Natural killer cell (primary cell): ENCODE measurements at regions not wholly inside any gene's neighbourhood (a gene's known extent, or its start where the extent isn't known, plus 50 kb on each side); places are given as distances from the start of the nearest gene placed in this dataset.

Experiments used
- ATAC-seq, 3 donors: fragments of 150-1000 bp in 2 of 3; fragments of 200-7000 bp in 1 of 3; cut with Tn5 transposase; 1 replicate in 1 of 3; 2 replicates in 2 of 3; pipeline ENCODE4 v1.10.0; 2021; ENCODE audit warnings: mild to moderate bottlenecking in 2 of 3, moderate library complexity in 2 of 3
- DNase-seq, 2 donors: peaks; one replicate each; pipeline versions ENCODE4 v3.0.0 to v3.0.0-alpha.2; 2013 to 2021; ENCODE audit warnings: mixed read lengths in 1 of 2
- H3K27ac ChIP-seq: one replicate; pipeline ENCODE4 v1.5.1; 2013; ENCODE audit warnings: mild to moderate bottlenecking, low read length
- H3K27me3 ChIP-seq: one replicate; pipeline ENCODE4 v1.6.1; 2013; ENCODE audit warnings: low read length; ENCODE audit not compliant: control insufficient read depth, insufficient read depth
- H3K36me3 ChIP-seq: one replicate; pipeline ENCODE4 v1.6.1; 2013; ENCODE audit warnings: low read length; ENCODE audit not compliant: control insufficient read depth, insufficient read depth
- H3K4me1 ChIP-seq: one replicate; pipeline ENCODE4 v1.6.1; 2013; ENCODE audit warnings: low read length; ENCODE audit not compliant: control insufficient read depth, insufficient read depth
- H3K4me3 ChIP-seq: one replicate; pipeline ENCODE4 v1.5.1; 2013; ENCODE audit warnings: low read length
- H3K9me3 ChIP-seq: one replicate; pipeline ENCODE4 v1.6.1; 2013; ENCODE audit warnings: low read length; ENCODE audit not compliant: control insufficient read depth, insufficient read depth
- H3K27ac Mint-ChIP-seq, 2 donors: one replicate each; pipeline ENCODE4 v1.8.0; 2022; ENCODE audit warnings: mild to moderate bottlenecking in 2 of 2, mixed read lengths in 2 of 2, moderate library complexity in 1 of 2
- H3K27me3 Mint-ChIP-seq, 2 donors: one replicate each; pipeline ENCODE4 v1.8.0; 2022; ENCODE audit warnings: low read depth in 2 of 2, mixed read lengths in 2 of 2
- H3K36me3 Mint-ChIP-seq: one replicate; pipeline ENCODE4 v1.8.0; 2022; ENCODE audit warnings: mixed read lengths
- H3K4me1 Mint-ChIP-seq, 2 donors: one replicate each; pipeline ENCODE4 v1.8.0; 2022; ENCODE audit warnings: mixed read lengths in 2 of 2
- H3K4me3 Mint-ChIP-seq: one replicate; pipeline ENCODE4 v1.8.0; 2022; ENCODE audit warnings: mild to moderate bottlenecking, moderate library complexity, mixed read lengths
- H3K9me3 Mint-ChIP-seq, 2 donors: one replicate each; pipeline ENCODE4 v1.8.0; 2022; ENCODE audit warnings: mixed read lengths in 2 of 2
- whole genome bisulfite sequencing: methylation state at CpG from one replicate; pipeline ENCODE4 v1.1.7; 2013; ENCODE audit warnings: missing lambda C conversion rate; ENCODE audit not compliant: insufficient coverage; 5-methylcytosine and 5-hydroxymethylcytosine counted together
- intact Hi-C: fragments of 100-400 bp; cut with micrococcal nuclease; formaldehyde crosslinking; loops from one replicate; pipeline ENCODE4 v1.14.2; 2022
- TF ChIP-seq, protein P1 (sequence below): fragments of 200-600 bp; IDR thresholded peaks from one replicate; pipeline ENCODE4 v1.8.0; 2022; ENCODE audit warnings: antibody characterized with exemption

DNA sequence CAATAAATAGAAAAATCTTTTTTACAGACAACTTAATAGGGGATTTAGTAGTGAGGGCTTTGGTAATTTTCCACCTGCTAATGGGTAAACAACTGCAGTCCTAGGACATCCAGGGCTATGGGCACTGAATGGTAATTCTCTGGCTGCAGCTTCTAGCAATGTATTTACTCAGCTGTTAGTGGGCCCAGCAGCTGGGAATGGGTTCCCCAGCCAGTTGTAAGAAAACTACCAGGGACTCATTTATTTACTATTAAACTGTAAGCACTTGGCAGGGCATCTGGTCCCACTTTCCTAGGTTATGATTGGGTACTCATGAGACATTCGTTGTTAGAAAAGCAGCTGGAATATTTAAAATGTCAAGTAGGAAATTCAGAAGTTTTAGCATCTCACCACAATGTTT, 363.8 kb upstream of the TRIB2 start:
- DNase-seq, result no peak
- Mint-ChIP-seq H3K27me3 (peaks cover 6 to 38% of the 10 kb centered on the region in 2 donors), H3K4me1 (no peaks in the 10 kb centered on the region), H3K4me3 (no peak overlapping the region), H3K27ac (no peak overlapping the region), H3K36me3 (peaks cover 7% of the 10 kb centered on the region), H3K9me3 (no peaks in the 10 kb centered on the region)
- 100% methylated on average over 1 of the region's 1 CpG for WGBS
- H3K27me3 ChIP-seq, result no peaks in the 10 kb centered on the region
- no peak for ATAC-seq
- no peaks in the 10 kb centered on the region for H3K36me3 ChIP-seq
- H3K9me3 ChIP-seq, result no peaks in the 10 kb centered on the region
- no peak overlapping the region for H3K27ac ChIP-seq
- H3K4me1 ChIP-seq, result no peaks in the 10 kb centered on the region
- intact Hi-C loops, result no loop called here
- TF ChIP-seq, protein P1, sequence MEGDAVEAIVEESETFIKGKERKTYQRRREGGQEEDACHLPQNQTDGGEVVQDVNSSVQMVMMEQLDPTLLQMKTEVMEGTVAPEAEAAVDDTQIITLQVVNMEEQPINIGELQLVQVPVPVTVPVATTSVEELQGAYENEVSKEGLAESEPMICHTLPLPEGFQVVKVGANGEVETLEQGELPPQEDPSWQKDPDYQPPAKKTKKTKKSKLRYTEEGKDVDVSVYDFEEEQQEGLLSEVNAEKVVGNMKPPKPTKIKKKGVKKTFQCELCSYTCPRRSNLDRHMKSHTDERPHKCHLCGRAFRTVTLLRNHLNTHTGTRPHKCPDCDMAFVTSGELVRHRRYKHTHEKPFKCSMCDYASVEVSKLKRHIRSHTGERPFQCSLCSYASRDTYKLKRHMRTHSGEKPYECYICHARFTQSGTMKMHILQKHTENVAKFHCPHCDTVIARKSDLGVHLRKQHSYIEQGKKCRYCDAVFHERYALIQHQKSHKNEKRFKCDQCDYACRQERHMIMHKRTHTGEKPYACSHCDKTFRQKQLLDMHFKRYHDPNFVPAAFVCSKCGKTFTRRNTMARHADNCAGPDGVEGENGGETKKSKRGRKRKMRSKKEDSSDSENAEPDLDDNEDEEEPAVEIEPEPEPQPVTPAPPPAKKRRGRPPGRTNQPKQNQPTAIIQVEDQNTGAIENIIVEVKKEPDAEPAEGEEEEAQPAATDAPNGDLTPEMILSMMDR, result no peak
- no peak overlapping the region for H3K4me3 ChIP-seq

DNA sequence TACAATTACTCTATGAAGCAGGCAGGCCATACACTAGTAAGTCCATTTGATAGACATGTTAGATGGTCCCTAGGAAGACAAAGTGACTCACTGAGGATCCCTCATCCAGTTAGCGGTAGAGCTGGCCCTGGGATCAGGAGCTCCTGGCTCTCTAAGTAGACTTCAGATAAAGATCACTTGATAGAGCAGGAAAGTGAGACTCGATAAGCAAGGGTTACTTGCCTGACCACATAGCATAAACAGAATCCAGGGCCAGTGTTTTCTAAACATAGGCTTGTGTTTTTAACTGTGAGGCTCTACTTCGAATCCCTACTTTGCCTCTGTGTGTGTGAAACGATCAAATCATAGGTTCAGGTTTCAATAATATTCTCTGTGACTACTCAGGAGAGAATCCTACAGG, 355.2 kb upstream of the TRIB2 start:
- Histone ChIP-seq H3K9me3 (no peaks in the 10 kb centered on the region), H3K27ac (no peak overlapping the region), H3K27me3 (no peaks in the 10 kb centered on the region), H3K4me3 (no peak overlapping the region), H3K36me3 (no peaks in the 10 kb centered on the region), H3K4me1 (no peaks in the 10 kb centered on the region)
- no peak overlapping the region for H3K27ac Mint-ChIP-seq
- H3K9me3 Mint-ChIP-seq, result peaks cover 0 to 7% of the 10 kb centered on the region in 2 donors
- H3K4me3 Mint-ChIP-seq, result no peak overlapping the region
- peaks cover 0 to 8% of the 10 kb centered on the region in 2 donors for H3K4me1 Mint-ChIP-seq
- intact Hi-C loops, result no loop called here
- ATAC-seq (no peak), DNase-seq (no peak)
- 90% methylated on average over 4 of the region's 4 CpGs for WGBS
- H3K36me3 Mint-ChIP-seq, result peaks cover 12% of the 10 kb centered on the region
- TF ChIP-seq, protein P1, result no peak
- H3K27me3 Mint-ChIP-seq, result peaks cover 0 to 22% of the 10 kb centered on the region in 2 donors

DNA sequence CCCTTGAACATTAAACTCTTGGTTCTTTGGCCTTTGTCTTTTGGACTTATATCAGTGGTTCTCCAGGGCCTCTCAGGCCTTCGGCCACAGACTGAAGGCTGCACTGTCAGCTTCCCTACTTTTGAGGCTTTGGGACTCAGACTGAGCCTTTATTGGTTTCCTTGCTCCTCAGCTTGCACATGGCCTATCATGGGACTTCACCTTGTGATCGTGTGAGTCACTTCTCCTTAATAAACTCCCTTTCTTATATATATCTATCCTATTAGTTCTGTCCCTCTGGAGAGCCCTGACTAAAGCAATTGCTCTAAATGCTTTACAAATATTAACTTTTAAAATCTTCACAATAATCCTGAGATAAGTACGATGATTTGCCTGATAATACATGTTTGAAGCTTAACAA, 353.6 kb upstream of the TRIB2 start:
- peaks cover 16% of the 10 kb centered on the region for H3K36me3 Mint-ChIP-seq
- ATAC-seq, result no peak
- H3K9me3 Mint-ChIP-seq, result peaks cover 0 to 9% of the 10 kb centered on the region in 2 donors
- peaks cover 0 to 8% of the 10 kb centered on the region in 2 donors for H3K4me1 Mint-ChIP-seq
- intact Hi-C loops, result no loop called here
- no peaks in the 10 kb centered on the region for H3K36me3 ChIP-seq
- no peak overlapping the region for H3K4me3 Mint-ChIP-seq
- no peaks in the 10 kb centered on the region for H3K9me3 ChIP-seq
- 91% methylated on average over 2 of the region's 3 CpGs for WGBS
- no peak overlapping the region for H3K27ac Mint-ChIP-seq
- H3K27me3 ChIP-seq, result no peaks in the 10 kb centered on the region
- H3K4me1 ChIP-seq, result no peaks in the 10 kb centered on the region
- no peak overlapping the region for H3K4me3 ChIP-seq
- peaks cover 1 to 28% of the 10 kb centered on the region in 2 donors for H3K27me3 Mint-ChIP-seq
- DNase-seq, result no peak
- TF ChIP-seq, protein P1, result no peak
- no peak overlapping the region for H3K27ac ChIP-seq

DNA sequence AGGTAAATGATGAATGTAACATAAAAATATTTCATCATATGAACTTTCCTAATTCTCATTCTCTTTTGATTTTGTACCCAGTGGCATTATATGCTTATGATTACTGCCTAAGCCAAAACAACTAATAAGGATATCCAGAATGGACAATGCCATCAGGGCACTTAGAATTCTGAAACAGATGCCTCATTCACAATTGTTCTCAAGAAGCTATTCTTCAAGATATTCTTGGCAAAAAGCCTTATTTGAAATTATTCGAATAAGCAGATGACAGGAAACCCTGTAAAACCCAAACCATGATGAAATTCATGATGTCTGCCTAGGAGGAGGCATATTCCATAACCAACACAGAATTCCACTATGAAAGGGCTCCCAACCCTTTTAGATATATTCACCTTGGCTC, 353.2 kb upstream of the TRIB2 start:
- intact Hi-C loops, result no loop called here
- 50% methylated on average over 1 of the region's 1 CpG for WGBS
- no peak for ATAC-seq

More for the DNA sequence above, 353.2 kb upstream of the TRIB2 start:
- peaks cover 0 to 9% of the 10 kb centered on the region in 2 donors for H3K9me3 Mint-ChIP-seq
- TF ChIP-seq, protein P1, result no peak
- peaks cover 0 to 6% of the 10 kb centered on the region in 2 donors for H3K4me1 Mint-ChIP-seq
- no peaks in the 10 kb centered on the region for H3K4me1 ChIP-seq
- H3K36me3 ChIP-seq, result no peaks in the 10 kb centered on the region
- H3K27ac ChIP-seq, result no peak overlapping the region
- no peaks in the 10 kb centered on the region for H3K9me3 ChIP-seq
- no peaks in the 10 kb centered on the region for H3K27me3 ChIP-seq
- no peak overlapping the region for H3K27ac Mint-ChIP-seq
- peaks cover 16% of the 10 kb centered on the region for H3K36me3 Mint-ChIP-seq
- H3K4me3 Mint-ChIP-seq, result no peak overlapping the region
- no peak overlapping the region for H3K4me3 ChIP-seq
- H3K27me3 Mint-ChIP-seq, result peaks cover 5 to 28% of the 10 kb centered on the region in 2 donors
- no peak for DNase-seq
